ENCODE measurements at regions not wholly inside any gene's neighbourhood (a gene's known extent, or its start where the extent isn't known, plus 50 kb on each side); places are given as distances from the start of the nearest gene placed in this dataset.
A peak's percentile ranks its signal among the peaks of the same experiment; 100 is the strongest.

DNA sequence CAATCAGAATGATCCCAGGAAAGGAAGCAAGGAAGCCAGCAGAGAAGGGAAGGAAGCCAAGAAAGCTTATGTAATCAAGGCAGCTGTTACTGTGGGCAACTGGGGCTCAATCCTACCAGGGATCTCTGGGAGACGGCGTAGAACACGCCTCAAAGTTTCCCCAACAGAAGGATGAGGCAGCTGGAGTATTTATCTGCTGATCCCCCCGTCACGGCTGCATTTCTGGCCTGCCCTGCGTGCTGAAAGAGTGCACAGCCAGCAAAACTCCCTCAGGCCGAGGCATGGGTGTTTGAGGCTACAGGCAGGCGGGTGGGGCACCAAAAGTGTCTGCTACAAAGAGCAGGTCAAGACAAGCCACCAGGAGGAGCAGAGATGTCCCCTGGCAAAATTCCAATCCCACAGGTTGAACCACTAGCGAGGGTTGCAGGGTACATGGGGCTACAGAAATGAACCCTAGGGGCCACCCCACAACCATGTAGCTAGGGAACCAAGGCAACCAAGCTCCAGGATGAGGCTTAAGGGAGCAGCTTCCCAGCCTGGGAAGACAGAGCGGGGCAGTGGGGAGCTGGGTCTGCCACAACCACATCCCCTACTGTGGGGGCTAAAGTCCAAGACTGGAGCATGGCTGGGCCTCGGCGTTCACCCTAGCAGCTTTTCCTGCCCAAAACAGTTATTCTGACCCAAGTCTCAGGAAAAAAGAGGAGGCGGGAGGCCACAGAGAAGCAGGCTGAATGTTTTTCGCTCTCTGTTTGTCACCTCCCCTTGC, 113.4 kb downstream of the BCOR start:
- peak; percentile 29 for DNase-seq (ENCODE audit: low read depth)

DNA sequence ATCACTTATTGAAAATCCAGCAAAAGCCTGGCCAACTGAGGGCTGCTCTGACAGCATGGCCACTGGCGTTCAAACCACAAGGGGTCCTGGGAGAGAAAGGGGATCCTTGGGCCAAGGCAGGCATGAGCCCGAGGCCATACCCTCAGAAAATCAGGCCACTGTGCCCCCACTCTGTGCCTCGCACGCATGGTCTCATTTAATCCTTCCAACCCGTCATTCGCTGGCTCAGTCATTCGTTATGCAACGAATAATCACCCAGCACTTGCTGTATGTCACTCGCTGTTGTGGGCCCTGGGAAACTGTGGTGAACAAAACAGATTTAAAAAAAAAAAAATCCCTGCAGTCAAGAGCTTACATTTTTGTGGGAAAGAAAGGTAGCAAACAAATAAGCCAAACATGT, 112.7 kb downstream of the BCOR start:
- DNase-seq (ENCODE audit: low read depth): no peak

DNA sequence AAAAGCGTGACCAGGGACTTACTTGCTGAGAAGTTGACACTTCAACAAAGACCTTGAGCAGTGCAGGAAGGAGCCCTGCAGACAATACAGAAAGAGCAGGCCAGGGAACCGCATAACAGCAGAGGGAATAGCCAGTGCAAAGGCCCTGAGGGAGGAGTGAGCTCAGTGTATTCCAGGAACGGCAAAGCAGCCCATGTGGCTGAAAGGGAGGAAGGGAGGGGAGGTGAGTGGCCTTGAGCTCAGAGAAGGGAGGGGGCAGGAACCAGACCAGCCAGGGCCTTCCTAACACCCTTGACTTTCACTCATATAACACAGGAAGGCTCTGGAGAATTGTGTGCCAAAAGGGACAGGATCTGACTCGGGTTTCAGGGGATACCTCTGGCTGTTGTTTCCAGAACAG, 112.2 kb downstream of the BCOR start:
- DNase-seq (ENCODE audit: low read depth): no peak

DNA sequence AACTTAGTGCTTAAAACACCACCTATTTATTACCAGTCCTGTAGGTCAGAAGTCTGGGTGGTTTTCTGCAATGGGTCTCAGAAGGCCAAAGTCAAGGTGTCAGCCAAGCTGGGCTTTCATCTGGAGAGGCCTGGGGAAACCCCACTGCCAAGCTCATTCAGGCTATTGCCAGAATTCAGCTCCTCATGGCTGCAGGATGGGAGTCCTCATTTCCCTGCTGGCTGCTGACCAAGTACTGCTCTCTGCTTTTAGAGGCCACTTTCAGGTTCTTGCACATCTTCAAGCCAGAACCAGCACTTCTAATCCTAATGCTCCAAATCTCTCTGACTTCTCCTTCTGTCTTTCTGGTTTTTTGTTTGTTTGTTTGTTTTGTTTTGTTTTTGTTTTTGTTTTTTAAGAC, 109.3 kb downstream of the BCOR start:
- DNase-seq (ENCODE audit: low read depth): no peak

DNA sequence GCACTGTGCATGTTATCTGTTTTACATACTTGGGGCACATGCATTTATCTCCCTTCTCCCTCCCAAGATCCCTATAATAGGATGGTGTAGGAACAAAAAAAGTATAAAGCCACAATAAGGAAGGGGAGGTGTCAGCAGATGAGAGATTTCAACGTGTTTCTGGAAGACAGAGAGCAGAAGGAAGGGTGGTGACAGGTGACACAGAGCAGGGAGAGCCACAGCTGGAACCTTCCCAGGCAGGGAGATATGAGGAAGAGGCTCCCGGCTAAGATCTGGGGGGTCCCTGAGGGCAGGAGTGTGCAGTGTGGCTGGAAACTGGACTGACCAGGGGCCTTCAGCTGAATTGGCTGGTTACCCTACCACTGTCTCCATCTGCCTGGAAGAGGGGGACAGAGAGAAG, 107.4 kb downstream of the BCOR start:
- no peak for DNase-seq (ENCODE audit: low read depth)

DNA sequence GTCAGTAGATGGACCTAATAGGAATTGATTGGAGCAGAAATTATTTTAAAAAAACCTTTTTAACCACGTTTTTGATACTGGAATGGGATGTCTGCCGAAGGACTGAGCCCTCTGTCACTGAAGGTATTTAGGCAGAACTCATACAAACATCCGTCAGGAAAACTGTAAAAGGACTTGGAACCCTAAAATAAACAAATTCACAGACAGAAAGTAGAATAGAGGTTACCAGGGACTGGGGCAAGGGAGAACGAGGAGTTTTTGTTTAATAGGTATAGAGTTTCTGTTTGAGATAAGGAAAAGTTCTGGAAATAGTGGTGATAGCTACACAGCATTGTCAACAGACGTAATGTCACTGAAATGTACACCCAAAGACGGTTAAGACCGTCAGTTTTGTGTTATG, 105.5 kb downstream of the BCOR start:
- DNase-seq (ENCODE audit: low read depth): no peak

DNA sequence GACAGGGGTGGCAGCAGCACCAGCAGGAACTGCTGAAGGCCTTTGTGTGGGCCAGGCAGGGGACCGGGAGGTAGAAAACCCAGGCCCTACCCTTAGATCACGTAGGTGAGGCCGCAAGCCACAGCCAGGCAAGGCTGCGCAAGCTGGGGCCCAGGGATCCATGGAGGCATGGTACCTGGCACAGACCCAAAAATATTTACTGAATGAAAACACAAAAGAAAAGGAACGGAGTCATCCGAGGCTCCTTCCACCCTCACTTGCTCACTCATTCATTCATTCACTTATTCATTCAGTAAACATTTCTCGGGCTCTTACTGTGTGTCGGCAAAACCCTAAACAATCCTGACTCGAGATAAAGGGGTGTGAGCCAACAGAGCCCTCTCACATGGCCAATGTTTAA, 102.3 kb downstream of the BCOR start:
- no peak for DNase-seq (ENCODE audit: low read depth)

DNA sequence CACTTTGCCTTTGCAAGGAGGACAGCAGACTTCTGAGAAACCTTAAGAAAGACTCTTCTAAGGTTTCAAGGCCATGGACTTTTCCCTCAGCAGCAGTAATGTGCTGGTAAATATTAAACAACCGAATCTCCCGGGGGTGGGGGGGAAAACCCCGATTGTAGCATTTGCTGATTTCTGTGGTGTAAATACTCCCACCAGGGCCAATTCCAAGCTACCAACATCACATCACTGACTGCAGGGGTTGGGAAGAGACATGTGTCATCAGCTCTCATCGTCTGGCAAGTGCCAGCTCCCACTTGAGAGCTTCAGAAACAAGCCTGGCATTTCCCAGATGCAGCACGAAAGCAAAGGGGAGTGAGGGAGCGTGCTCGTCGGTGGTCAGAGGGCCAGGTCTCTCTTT, 101.2 kb downstream of the BCOR start:
- no peak for DNase-seq (ENCODE audit: low read depth)

DNA sequence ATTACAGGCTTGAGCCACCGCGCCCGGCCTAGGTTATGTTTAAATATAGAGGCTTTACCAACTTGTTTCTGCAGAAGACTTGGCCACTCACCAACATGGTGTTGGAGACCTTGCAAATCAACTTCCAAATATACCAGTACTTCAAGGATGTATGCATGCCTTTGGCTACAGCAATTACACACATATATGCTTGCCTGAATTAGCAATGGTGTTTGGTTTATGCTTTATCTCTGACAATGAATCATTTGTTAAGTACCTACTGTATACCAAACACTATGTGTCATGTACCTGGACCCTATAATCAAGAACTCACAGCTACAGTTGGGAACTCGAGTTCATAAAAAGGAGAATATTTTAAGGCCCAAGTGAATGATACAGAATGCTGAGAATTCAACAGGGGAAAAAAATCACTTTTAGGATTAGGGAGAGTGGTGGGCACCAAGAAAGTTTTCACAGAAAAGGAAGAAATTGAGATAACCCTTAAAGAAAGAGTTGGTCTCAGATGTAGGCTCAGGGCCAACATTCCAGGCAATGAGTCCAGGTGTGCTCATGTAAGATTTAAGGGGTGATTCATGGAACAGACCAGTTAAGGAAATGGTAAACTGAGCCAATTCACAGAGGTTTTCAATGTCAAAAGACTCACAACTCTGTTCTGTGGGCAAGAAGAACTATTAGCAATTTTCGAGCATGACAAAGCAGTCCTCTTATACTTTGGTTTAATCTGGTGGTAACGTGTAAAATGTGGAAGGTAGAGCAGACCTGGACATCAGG, 98.9 kb downstream of the BCOR start:
- DNase-seq (ENCODE audit: low read depth): no peak

Data from iris pigment epithelial cell (primary cell).